ENCODE measurements at regions not wholly inside any gene's neighbourhood (a gene's known extent, or its start where the extent isn't known, plus 50 kb on each side); places are given as distances from the start of the nearest gene placed in this dataset.
"Not testable (repeated sequence)": the region's sequence is repeated elsewhere in the genome, so short reads cannot be mapped to it uniquely, and the experiment has no call there.

DNA sequence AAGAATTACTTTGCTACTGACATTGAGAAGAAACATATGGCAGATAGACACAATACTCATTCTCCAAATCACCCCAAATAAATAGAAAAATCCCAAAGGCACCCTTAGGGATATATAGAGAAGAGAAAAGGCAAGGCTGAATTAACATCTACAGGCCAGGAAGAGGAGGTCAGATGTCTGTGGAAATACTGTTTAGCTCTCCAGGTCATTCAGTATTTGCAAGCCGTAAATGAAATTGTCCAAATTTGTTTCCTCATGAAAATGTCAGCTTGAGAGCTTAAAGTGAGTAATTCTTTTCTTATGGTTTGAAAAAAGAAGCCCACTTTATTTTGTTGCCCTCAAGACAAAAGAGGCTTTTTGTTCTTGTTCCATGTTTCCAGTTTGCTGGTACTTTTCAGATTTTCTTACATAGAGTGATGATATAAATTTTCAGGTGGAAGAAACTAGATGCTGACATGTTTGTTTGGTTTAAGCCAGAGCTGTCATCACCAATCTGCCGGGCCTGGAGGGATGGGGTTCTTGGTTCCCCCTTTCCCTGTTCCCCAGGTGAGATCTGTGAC, 189.0 kb downstream of the MAP2K4 start:
- no peak overlapping the region for H2BK5ac ChIP-seq (ENCODE audit: insufficient read length, low read length)
- Mint-ChIP-seq H3K4me3 (no peak overlapping the region), H3K36me3 (ENCODE audit: insufficient read depth in 1 of 3, low read depth in 3 of 3) (no peaks in the 10 kb centered on the region; a peak in 1 of 7 replicates), H3K4me1 (no peaks in the 10 kb centered on the region), H3K27me3 (ENCODE audit: low read depth) (peaks cover 3% of the 10 kb centered on the region; the same call in 1 of the 2 replicates), H3K27ac (no peak overlapping the region), H3K9me3 (no peaks in the 10 kb centered on the region)
- no peak overlapping the region for H2BK120ac ChIP-seq (ENCODE audit: low read depth, low read length, poor library complexity, severe bottlenecking)
- no peaks in the 10 kb centered on the region for H3K4me1 ChIP-seq (ENCODE audit: insufficient read depth, low read length)
- no peaks in the 10 kb centered on the region for H3K79me2 ChIP-seq (ENCODE audit: insufficient read depth, low read length)
- H3K27me3 ChIP-seq (ENCODE audit: insufficient read depth, low read length): no peaks in the 10 kb centered on the region
- TF ChIP-seq, protein P1, sequence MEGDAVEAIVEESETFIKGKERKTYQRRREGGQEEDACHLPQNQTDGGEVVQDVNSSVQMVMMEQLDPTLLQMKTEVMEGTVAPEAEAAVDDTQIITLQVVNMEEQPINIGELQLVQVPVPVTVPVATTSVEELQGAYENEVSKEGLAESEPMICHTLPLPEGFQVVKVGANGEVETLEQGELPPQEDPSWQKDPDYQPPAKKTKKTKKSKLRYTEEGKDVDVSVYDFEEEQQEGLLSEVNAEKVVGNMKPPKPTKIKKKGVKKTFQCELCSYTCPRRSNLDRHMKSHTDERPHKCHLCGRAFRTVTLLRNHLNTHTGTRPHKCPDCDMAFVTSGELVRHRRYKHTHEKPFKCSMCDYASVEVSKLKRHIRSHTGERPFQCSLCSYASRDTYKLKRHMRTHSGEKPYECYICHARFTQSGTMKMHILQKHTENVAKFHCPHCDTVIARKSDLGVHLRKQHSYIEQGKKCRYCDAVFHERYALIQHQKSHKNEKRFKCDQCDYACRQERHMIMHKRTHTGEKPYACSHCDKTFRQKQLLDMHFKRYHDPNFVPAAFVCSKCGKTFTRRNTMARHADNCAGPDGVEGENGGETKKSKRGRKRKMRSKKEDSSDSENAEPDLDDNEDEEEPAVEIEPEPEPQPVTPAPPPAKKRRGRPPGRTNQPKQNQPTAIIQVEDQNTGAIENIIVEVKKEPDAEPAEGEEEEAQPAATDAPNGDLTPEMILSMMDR (conservative IDR thresholded peaks at IDR 0.05): no peak
- no peaks in the 10 kb centered on the region for H4K20me1 ChIP-seq (ENCODE audit: control insufficient read depth, insufficient read depth, insufficient read length)
- no CpG with 5 or more reads among the region's 2 CpGs for WGBS (ENCODE audit: extremely low coverage, insufficient read length, low lambda C conversion rate)
- H2BK12ac ChIP-seq (ENCODE audit: insufficient read length, low read depth, low read length): no peak overlapping the region
- H2AFZ ChIP-seq (ENCODE audit: low read length): no peak overlapping the region
- H4K91ac ChIP-seq (ENCODE audit: insufficient read length, low read depth, low read length): no peak overlapping the region
- H3K23ac ChIP-seq (ENCODE audit: insufficient read length, low read depth, low read length): no peak overlapping the region
- H2AK5ac ChIP-seq (ENCODE audit: insufficient read length, low read length): no peak overlapping the region
- H4K8ac ChIP-seq (replicated peaks; ENCODE audit: insufficient read length, low read depth, low read length): no peak overlapping the region
- H2BK15ac ChIP-seq (ENCODE audit: low read depth, low read length): no peak overlapping the region
- no peaks in the 10 kb centered on the region for H3K79me1 ChIP-seq (ENCODE audit: insufficient read depth, low read depth, low read length, poor library complexity, severe bottlenecking)
- no peaks in the 10 kb centered on the region for H3K9me3 ChIP-seq (ENCODE audit: control insufficient read depth, low read depth, low read length)
- H3K18ac ChIP-seq (ENCODE audit: insufficient read length, low read depth, low read length): no peak overlapping the region
- no peak for DNase-seq
- H3K4ac ChIP-seq (ENCODE audit: low read depth, low read length): no peak overlapping the region
- no peak overlapping the region for H2BK20ac ChIP-seq (ENCODE audit: low read depth, low read length, poor library complexity, severe bottlenecking)
- no peaks in the 10 kb centered on the region for H3K23me2 ChIP-seq (ENCODE audit: insufficient read length, low read depth, low read length, poor library complexity, severe bottlenecking)
- no peak overlapping the region for H3K14ac ChIP-seq (ENCODE audit: insufficient read depth, low read length)
- no peak overlapping the region for H3K4me2 ChIP-seq (ENCODE audit: insufficient read depth, insufficient read length, low read length)
- no peak overlapping the region for H3K9ac ChIP-seq (ENCODE audit: extremely low read depth, insufficient read length, low read length)
- no peak overlapping the region for H3T11ph ChIP-seq (ENCODE audit: low read length)
- H3K56ac ChIP-seq (ENCODE audit: insufficient read length, low read depth, low read length): no peak overlapping the region
- H4K5ac ChIP-seq (ENCODE audit: insufficient read length, low read depth, low read length): no peak overlapping the region
- no peak overlapping the region for H3K27ac ChIP-seq (ENCODE audit: insufficient read length, low read depth, low read length)

DNA sequence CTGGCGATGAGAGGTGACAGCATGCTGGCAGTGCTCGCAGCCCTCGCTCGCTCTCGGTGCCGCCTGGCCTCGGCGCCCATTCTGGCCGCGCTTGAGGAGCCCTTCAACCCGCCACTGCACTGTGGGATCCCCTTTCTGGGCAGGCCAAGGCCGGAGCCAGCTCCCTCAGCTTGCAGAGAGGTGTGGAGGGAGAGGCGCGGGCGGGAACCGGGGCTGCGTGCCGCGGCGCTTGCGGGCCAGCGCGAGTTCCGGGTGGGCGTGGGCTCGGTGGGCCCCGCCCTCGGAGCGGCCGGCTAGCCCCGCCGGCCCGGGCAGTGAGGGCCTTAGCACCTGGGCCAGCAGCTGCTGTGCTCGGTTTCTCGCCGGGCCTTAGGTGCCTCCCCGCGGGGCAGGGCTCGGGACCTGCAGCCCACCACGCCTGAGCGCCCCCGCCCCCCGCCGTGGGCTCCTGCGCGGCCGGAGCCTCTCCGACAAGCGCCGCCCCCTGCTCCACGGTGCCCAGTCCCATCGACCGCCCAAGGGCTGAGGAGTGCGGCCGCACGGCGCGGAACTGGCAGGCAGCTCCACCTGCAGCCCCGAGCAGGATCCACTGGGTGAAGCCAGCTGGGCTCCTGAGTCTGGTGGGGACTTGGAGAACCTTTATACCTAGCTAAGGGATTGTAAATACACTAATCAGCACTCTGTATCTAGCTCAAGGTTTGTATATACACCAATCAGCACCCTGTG, 200.2 kb downstream of the MAP2K4 start:
- DNase-seq; H3K79me2 ChIP-seq (ENCODE audit: insufficient read depth, low read length); H3K23me2 ChIP-seq (ENCODE audit: insufficient read length, low read depth, low read length, poor library complexity, severe bottlenecking); H3K23ac ChIP-seq (ENCODE audit: insufficient read length, low read depth, low read length); H3K27ac Mint-ChIP-seq; H3T11ph ChIP-seq (ENCODE audit: low read length); H4K5ac ChIP-seq (ENCODE audit: insufficient read length, low read depth, low read length); H3K4ac ChIP-seq (ENCODE audit: low read depth, low read length); H3K27ac ChIP-seq (ENCODE audit: insufficient read length, low read depth, low read length); H3K36me3 Mint-ChIP-seq (ENCODE audit: insufficient read depth in 1 of 3, low read depth in 3 of 3); H2AK5ac ChIP-seq (ENCODE audit: insufficient read length, low read length); H3K27me3 ChIP-seq (ENCODE audit: insufficient read depth, low read length); H4K8ac ChIP-seq (replicated peaks; ENCODE audit: insufficient read length, low read depth, low read length); H3K9ac ChIP-seq (ENCODE audit: extremely low read depth, insufficient read length, low read length); H2BK15ac ChIP-seq (ENCODE audit: low read depth, low read length); H2BK5ac ChIP-seq (ENCODE audit: insufficient read length, low read length); H3K4me3 Mint-ChIP-seq; H2BK20ac ChIP-seq (ENCODE audit: low read depth, low read length, poor library complexity, severe bottlenecking); H2BK120ac ChIP-seq (ENCODE audit: low read depth, low read length, poor library complexity, severe bottlenecking); H3K56ac ChIP-seq (ENCODE audit: insufficient read length, low read depth, low read length); H2BK12ac ChIP-seq (ENCODE audit: insufficient read length, low read depth, low read length); H3K14ac ChIP-seq (ENCODE audit: insufficient read depth, low read length); H3K4me2 ChIP-seq (ENCODE audit: insufficient read depth, insufficient read length, low read length); H3K79me1 ChIP-seq (ENCODE audit: insufficient read depth, low read depth, low read length, poor library complexity, severe bottlenecking); H3K9me3 Mint-ChIP-seq; H3K9me3 ChIP-seq (ENCODE audit: control insufficient read depth, low read depth, low read length); H3K18ac ChIP-seq (ENCODE audit: insufficient read length, low read depth, low read length); H3K4me1 ChIP-seq (ENCODE audit: insufficient read depth, low read length); H4K91ac ChIP-seq (ENCODE audit: insufficient read length, low read depth, low read length); H2AFZ ChIP-seq (ENCODE audit: low read length); H4K20me1 ChIP-seq (ENCODE audit: control insufficient read depth, insufficient read depth, insufficient read length): not testable (repeated sequence)
- peaks cover 11 to 12% of the 10 kb centered on the region in 2 experiments for H3K4me1 Mint-ChIP-seq
- WGBS (ENCODE audit: extremely low coverage, insufficient read length, low lambda C conversion rate): no CpG with 5 or more reads among the region's 59 CpGs
- H3K27me3 Mint-ChIP-seq (ENCODE audit: low read depth): peaks cover 17% of the 10 kb centered on the region

All from H9 (cell line).